HAP-1 (cell line): ENCODE measurements at regions not wholly inside any gene's neighbourhood (a gene's known extent, or its start where the extent isn't known, plus 50 kb on each side); places are given as distances from the start of the nearest gene placed in this dataset.

Source experiments
- DNase-seq, 2 experiments: peaks; one replicate each; pipeline ENCODE4 v3.0.0-alpha.2; 2016 to 2020; ENCODE audit warnings: low spot score in 2 of 2
- H3K27me3 ChIP-seq: fragments of 250-450 bp; sonication (Bioruptor Pico); 2 replicates; pipeline ENCODE4 v1.5.1; 2020; ENCODE audit warnings: low read depth, mild to moderate bottlenecking, moderate library complexity
- H3K36me3 ChIP-seq: fragments of 250-450 bp; sonication (Bioruptor Pico); replicated peaks from 2 replicates; pipeline ENCODE4 v1.5.1; 2020; ENCODE audit warnings: mild to moderate bottlenecking
- H3K4me1 ChIP-seq: fragments of 250-450 bp; sonication (Bioruptor Pico); 2 replicates; pipeline ENCODE4 v1.5.1; 2020; ENCODE audit warnings: mild to moderate bottlenecking
- H3K4me3 ChIP-seq: fragments of 250-450 bp; sonication (Bioruptor Pico); 2 replicates; pipeline ENCODE4 v1.5.1; 2020; ENCODE audit warnings: mild to moderate bottlenecking, moderate library complexity
- H3K9me3 ChIP-seq: fragments of 250-450 bp; sonication (Bioruptor Pico); 2 replicates; pipeline ENCODE4 v1.5.1; 2020; ENCODE audit warnings: mild to moderate bottlenecking, moderate library complexity
- in situ Hi-C: fragments of 300-500 bp; cut with MboI; formaldehyde crosslinking; loops from 3 replicates; pipeline ENCODE4 v1.14.3; 2020; ENCODE audit warnings: low sequenced_read_pairs, inconsistent platforms, mixed read lengths

DNA sequence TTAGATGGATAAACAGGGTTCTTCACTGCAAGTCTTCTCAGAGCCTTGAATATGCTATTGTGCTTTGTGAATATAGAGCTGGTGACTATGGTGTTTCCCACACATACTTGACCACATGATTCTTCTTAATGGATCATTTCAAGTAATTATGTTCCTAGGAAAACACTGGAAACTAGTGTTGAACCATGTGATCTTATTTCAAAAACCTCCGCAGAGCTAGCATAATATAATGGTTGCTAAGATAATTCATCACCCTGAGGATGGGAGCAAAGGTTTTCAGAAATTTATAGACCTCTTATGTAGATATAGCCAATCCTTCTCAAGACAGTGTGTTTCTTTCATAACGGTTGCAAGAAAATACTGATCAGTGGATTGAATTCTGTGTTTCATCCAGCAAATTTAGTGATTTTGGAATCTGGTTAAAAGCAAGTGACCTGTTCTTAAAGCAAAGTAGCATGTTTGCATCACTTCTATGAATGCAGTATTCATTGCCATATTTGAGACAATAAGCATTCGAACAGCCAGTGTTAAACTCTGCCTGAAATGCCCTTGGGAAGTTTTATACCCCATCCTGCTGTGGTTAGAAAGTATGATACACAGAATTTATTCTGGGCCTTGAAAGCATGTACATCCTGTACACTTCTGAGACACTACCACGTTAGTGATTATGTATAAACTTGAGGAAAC, 341.0 kb upstream of the E2F7 start:
- H3K4me1 ChIP-seq: 0 out of 2 replicates have a peak, but pooled peaks cover 2% of the 10 kb centered on the region
- in situ Hi-C loops: no loop called here
- H3K4me3 ChIP-seq: no peak overlapping the region
- no peaks in the 10 kb centered on the region for H3K9me3 ChIP-seq
- H3K36me3 ChIP-seq: no peaks in the 10 kb centered on the region
- H3K27me3 ChIP-seq: peaks cover 8% of the 10 kb centered on the region
- no peak for DNase-seq

DNA sequence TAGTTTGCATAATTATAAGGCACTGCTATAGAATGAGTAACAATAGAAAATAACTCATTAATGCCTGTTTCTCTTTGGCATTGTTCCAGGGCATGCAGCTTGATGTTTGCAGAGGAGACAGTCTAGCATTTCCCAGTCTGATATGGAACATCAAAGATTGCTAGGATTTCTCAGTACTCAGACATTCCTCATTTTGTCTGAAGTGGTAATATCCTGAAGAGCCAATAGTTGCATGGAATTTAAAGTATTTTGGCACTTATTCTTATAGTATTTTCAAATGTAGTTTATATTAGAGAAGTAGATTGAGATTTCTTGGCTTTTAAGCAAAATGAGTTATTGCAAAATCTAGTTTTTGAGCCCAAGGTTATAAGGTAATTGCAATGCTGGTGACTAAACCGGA, 337.3 kb upstream of the E2F7 start:
- Histone ChIP-seq H3K4me1 (0 out of 2 replicates have a peak, but pooled peaks cover 2% of the 10 kb centered on the region), H3K9me3 (no peaks in the 10 kb centered on the region), H3K27me3 (no peaks in the 10 kb centered on the region; the same call in 1 of the 2 replicates), H3K4me3 (no peak overlapping the region), H3K36me3 (no peaks in the 10 kb centered on the region)
- DNase-seq: peak in 1 of 2 experiments; percentile 8
- in situ Hi-C loops: no loop called here

DNA sequence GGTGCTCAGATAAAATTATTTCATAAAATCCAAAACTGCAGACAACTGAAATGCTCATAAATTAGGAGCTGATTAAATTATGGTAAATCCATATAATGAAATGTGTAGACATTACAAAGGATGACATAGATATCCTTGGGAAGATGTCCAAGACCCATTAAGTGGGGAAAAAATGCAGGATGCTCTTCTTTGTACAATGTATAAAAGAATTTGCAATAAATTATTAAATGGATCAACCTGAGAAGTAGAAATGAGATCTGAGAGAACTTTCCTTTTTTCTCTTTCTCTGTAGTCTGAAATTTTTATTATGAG, 336.4 kb upstream of the E2F7 start:
- Histone ChIP-seq H3K36me3 (no peaks in the 10 kb centered on the region), H3K27me3 (no peaks in the 10 kb centered on the region; the same call in 1 of the 2 replicates), H3K4me1 (0 out of 2 replicates have a peak, but pooled peaks cover 2% of the 10 kb centered on the region), H3K4me3 (no peak overlapping the region), H3K9me3 (no peaks in the 10 kb centered on the region)
- DNase-seq: no peak
- in situ Hi-C loops: no loop called here

DNA sequence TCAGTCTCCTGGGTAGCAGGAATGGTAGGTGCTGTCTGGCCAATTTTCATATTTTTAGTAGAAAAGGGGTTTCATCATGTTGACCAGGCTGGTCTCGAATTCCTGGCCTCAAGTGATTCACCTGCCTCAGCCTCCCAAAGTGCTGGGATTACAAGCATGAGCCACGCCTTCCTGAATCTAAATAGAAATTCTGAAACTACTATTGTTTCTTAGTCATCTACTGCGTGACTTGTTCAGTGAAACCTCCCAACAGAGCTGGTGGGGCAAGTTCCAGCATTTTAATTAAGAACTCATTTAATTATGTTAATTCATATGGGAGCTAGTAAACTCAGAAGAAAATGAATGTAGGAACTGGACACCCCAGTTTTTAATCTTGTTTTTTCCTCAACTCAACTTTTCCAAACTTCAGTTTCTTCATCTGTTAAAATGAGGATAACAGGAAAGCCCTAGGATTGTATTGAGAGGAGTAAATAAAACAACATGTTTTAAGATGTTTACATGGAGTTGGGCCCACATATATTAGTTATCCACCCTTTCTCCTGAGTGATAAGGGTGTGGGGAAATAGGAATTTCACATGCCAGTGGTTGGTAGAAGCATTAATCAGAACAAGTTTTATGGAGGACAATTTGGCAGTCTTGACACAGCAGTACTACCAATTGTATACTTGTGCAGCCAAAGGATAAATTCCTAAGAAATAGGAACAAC, 335.8 kb upstream of the E2F7 start:
- no peaks in the 10 kb centered on the region; the same call in 1 of the 2 replicates for H3K27me3 ChIP-seq
- H3K4me3 ChIP-seq: no peak overlapping the region
- in situ Hi-C loops: no loop called here
- H3K9me3 ChIP-seq: no peaks in the 10 kb centered on the region
- no peaks in the 10 kb centered on the region for H3K36me3 ChIP-seq
- no peak for DNase-seq
- 0 out of 2 replicates have a peak, but pooled peaks cover 2% of the 10 kb centered on the region for H3K4me1 ChIP-seq

DNA sequence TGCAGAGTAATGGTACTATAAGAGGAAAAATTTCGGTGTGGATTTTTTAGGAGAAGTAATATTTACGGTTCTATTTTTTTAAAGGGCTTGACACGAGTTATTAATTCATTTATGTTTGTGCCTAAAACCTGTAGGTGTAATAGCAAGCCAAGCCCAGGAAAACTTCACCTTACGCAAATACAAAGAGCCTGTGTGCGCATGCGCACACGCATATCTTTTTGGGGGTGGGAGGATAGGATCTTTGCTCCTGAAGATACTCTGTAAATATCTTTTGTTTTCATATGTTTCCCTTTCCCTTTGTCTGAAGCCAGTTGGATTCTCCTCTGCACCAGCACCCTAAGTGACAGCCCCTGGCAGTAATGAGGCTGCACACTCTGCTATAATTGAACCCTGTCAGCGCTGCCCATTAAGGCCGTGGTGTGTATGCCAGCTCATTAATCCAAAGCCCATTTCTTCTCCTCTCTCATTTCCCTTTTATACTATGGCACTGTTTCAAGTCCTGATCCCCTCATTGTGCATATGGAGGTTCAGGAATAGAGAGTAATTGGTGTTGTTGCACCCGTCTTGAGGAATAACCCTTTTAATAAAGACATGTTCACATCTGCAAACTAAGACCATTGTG, 327.2 kb upstream of the E2F7 start:
- Histone ChIP-seq H3K36me3 (no peaks in the 10 kb centered on the region), H3K4me3 (no peak overlapping the region), H3K4me1 (no peaks in the 10 kb centered on the region), H3K27me3 (peaks cover 4% of the 10 kb centered on the region; the same call in 1 of the 2 replicates), H3K9me3 (no peaks in the 10 kb centered on the region)
- in situ Hi-C loops: no loop called here
- DNase-seq: no peak

DNA sequence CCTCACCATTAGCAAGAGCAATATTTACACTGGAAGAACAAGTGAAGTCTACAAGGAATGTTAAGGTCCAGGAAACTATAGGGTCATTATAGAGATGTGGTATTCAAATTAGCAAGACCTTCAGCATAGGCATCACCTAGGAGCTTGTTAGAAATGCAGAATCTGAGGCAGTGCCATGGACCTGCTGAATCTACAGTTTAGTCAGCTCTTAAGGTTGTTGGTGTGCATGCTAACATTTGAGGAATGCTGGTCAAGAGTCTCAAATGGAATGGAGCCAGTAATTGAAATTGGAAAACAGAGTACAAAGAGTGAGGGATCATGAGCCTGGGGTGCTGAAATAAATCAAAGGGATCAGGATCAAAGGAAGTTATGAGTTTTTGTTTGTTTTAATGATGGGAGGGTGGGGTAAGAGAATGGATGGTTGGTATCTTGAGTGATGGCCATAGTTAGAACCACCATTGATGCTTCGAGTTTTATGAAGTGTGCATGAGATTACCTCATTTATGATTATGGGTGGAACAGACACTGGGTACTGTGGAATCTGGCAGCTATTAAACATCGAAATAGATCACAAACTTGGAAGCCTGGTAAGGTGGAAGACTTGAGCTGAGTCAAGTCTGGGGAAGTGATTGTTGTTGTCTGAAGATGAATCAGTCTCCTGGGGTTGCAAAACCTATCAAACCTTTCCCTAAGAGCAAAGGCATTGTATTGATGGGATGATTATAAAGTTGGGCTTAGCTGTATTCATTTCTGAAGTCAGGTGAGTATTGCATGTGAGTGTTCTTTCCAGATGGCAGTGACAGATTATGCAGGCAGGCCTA, 323.3 kb upstream of the E2F7 start:
- no peaks in the 10 kb centered on the region for H3K36me3 ChIP-seq
- DNase-seq: no peak
- no peaks in the 10 kb centered on the region for H3K4me1 ChIP-seq
- in situ Hi-C loops: no loop called here
- H3K4me3 ChIP-seq: no peak overlapping the region
- no peaks in the 10 kb centered on the region; the same call in 1 of the 2 replicates for H3K27me3 ChIP-seq
- H3K9me3 ChIP-seq: no peaks in the 10 kb centered on the region

DNA sequence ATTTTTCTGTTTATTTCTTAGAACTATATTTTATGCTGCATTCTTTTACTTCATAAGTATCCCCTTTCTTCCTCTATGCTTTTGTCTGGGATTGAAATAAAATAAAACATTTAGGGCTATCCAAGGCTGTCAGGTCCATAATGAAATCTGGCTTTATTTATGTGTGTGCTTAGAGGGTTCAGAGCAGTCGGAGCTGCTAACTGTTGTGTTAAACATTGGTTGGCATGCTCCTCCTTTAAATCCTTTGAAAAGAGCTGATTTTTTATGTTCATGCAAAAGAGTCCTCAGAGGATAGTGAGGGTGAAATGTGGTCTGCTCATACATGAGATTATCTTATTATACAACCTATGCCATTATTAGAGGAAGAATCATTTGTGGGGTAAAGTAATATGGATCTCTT, 322.3 kb upstream of the E2F7 start:
- no peak for DNase-seq
- Histone ChIP-seq H3K9me3 (no peaks in the 10 kb centered on the region), H3K4me1 (no peaks in the 10 kb centered on the region), H3K36me3 (no peaks in the 10 kb centered on the region), H3K4me3 (no peak overlapping the region), H3K27me3 (no peaks in the 10 kb centered on the region; the same call in 1 of the 2 replicates)
- in situ Hi-C loops: no loop called here

DNA sequence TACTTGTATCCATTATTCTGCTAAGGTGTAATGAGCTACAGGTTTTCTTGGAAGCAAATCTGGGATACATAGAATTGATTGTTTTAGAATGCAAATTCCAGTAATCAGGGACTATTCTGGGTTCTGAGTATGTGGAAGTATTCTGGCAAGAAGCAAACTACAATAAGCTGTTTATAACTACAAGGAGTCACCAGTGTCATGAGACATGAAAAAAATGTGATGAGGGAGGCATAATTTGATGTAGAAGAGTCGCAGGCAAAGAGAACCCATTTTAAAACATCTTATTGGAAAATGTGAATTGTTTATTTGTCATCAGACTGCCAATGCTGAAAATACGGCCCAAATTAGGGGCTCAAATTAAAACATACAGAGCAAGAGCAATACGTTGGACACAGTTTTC, 321.8 kb upstream of the E2F7 start:
- Histone ChIP-seq H3K4me1 (no peaks in the 10 kb centered on the region), H3K27me3 (no peaks in the 10 kb centered on the region; the same call in 1 of the 2 replicates), H3K4me3 (no peak overlapping the region), H3K9me3 (no peaks in the 10 kb centered on the region), H3K36me3 (no peaks in the 10 kb centered on the region)
- in situ Hi-C loops: no loop called here
- DNase-seq: no peak

DNA sequence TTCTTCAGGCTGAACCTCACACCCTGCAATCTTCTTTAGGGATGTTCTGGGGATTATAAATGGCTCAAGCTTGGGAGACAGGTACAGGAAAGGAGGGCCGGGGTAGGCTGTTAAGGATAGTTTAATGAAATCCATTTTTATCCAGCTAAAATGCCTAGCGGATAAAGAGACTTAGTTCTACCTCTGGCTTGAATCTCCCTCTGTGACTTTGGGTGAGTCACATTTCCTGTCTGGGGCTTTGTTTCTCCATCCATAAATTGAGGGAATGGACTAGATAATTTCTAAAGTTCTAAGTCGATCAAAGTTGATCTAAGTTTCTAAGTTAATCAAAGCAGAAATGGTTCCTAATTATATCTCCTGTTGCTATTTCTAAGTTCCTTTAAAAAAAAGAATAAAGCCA, 319.6 kb upstream of the E2F7 start:
- no peaks in the 10 kb centered on the region for H3K36me3 ChIP-seq
- no peak overlapping the region for H3K4me3 ChIP-seq

DNA sequence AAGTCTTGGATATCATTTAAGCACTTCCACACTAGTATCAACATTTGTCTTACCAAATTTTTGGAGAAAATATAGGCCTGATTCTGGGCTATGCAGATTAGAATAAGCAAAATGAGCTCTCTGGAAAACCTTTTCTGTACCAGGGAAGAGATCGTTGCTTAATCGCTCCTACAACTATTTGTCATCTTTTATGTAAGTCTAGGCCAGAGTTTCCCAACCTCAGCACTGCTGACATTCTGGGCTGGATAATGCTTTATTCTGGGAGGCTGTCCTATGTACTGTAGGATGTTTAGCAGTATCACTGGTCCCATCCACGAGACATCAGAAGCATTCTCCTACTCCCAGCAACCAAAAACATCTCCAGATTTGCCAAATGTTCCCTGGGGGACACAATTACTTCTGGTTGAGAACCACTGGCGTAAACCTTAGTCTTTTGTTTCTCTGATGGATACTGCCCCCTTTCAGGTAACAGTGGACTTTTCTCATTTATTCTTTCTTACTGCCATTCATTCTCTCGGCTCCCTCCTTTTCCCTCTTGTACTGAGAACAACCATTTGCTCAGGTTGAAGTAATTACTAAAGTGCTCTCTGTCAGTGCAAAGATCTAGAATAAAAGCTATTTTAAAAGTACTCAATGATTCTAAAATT, 316.9 kb upstream of the E2F7 start:
- Histone ChIP-seq H3K4me1 (no peaks in the 10 kb centered on the region), H3K4me3 (no peak overlapping the region), H3K36me3 (no peaks in the 10 kb centered on the region), H3K27me3 (no peaks in the 10 kb centered on the region; the same call in 1 of the 2 replicates), H3K9me3 (no peaks in the 10 kb centered on the region)
- DNase-seq: no peak
- in situ Hi-C loops: no loop called here

More for the DNA sequence above, 319.6 kb upstream of the E2F7 start:
- no peaks in the 10 kb centered on the region for H3K9me3 ChIP-seq
- DNase-seq: no peak
- no peaks in the 10 kb centered on the region; the same call in 1 of the 2 replicates for H3K27me3 ChIP-seq
- H3K4me1 ChIP-seq: no peaks in the 10 kb centered on the region
- in situ Hi-C loops: no loop called here

DNA sequence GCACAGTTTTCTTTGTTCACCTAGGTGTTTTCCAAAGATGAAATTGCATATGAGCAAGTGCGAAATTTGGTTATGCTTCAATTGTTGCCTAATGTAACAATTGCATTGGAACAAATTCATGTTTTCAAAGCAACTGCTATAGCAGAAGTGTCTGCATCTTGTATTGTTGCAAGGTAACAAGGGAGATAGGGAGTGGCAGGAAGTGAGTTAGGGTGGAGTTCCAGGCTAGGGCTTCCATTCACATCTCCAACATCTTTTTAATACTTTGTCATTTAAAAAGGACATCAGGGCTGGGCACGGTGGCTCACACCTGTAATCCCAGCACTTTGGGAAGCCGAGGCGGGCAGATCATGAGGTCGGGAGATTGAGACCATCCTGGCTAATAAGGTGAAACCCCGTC, 312.3 kb upstream of the E2F7 start:
- in situ Hi-C loops: no loop called here
- H3K4me3 ChIP-seq: no peak overlapping the region
- DNase-seq: no peak
- H3K27me3 ChIP-seq: no peaks in the 10 kb centered on the region
- no peaks in the 10 kb centered on the region for H3K4me1 ChIP-seq
- no peaks in the 10 kb centered on the region for H3K9me3 ChIP-seq
- no peaks in the 10 kb centered on the region for H3K36me3 ChIP-seq

DNA sequence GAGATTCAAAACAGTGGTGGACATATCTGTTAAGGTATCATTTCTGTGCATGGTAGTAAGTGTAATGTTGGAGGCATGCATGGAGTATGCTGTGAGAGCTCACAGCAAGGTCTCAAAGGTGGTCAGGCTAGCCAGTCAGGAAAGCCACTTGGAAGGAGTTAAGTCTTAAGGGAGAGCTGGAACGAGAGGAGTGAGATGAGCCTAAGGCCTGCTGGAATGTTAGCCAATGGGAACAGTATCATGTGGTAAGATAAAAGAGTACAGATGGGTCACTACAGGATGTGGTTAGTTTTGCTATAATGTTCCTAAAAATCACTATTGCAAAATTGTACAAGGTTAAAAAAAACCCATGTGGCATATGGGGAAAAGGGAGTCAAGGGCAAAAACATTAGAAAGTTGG, 311.7 kb upstream of the E2F7 start:
- H3K9me3 ChIP-seq: no peaks in the 10 kb centered on the region
- no peaks in the 10 kb centered on the region for H3K27me3 ChIP-seq
- no peaks in the 10 kb centered on the region for H3K4me1 ChIP-seq
- H3K4me3 ChIP-seq: no peak overlapping the region
- H3K36me3 ChIP-seq: no peaks in the 10 kb centered on the region
- DNase-seq: no peak
- in situ Hi-C loops: no loop called here

DNA sequence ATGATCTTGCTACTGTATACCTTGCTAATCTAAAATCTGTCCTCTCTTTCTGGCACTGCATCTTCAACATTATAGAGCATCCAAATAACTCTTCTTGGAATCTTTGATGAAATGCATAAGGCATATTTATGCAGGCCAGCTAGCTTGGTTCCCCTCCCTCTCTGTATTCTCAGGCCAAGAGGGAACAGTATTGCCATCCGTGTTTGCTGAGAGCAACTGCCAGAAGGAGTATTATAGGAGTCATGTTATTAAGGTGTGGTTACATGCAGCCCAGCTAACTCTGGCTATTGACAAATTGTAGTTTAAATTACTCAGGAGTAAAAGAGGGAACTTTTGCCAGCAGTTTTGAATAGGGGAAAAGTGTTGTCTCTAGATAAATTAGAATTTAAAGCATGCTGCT, 309.3 kb upstream of the E2F7 start:
- H3K27me3 ChIP-seq: no peaks in the 10 kb centered on the region
- no peaks in the 10 kb centered on the region for H3K36me3 ChIP-seq
- no peak for DNase-seq
- H3K9me3 ChIP-seq: no peaks in the 10 kb centered on the region
- no peaks in the 10 kb centered on the region for H3K4me1 ChIP-seq
- in situ Hi-C loops: no loop called here
- H3K4me3 ChIP-seq: no peak overlapping the region
